ENCODE measurements at regions not wholly inside any gene's neighbourhood (a gene's known extent, or its start where the extent isn't known, plus 50 kb on each side); places are given as distances from the start of the nearest gene placed in this dataset.

- Mint-ChIP-seq H3K4me1 (no peaks in the 10 kb centered on the region), H3K27me3 (ENCODE audit: insufficient read depth) (no peaks in the 10 kb centered on the region), H3K9me3 (no peaks in the 10 kb centered on the region), H3K36me3 (ENCODE audit: low read depth) (no peaks in the 10 kb centered on the region), H3K4me3 (no peak overlapping the region), H3K27ac (no peak overlapping the region)
- Histone ChIP-seq H3K27ac (ENCODE audit: low read depth, low read length) (no peak overlapping the region), H3K27me3 (ENCODE audit: control insufficient read depth, insufficient read depth, low read length, poor library complexity, severe bottlenecking) (no peaks in the 10 kb centered on the region), H3K36me3 (ENCODE audit: control insufficient read depth, insufficient read depth, low read length) (no peaks in the 10 kb centered on the region), H3K9ac (ENCODE audit: extremely low read depth, low read length, poor library complexity, severe bottlenecking) (no peak overlapping the region), H3K4me1 (ENCODE audit: control insufficient read depth, insufficient read depth, low read length) (no peaks in the 10 kb centered on the region), H3K9me3 (ENCODE audit: control insufficient read depth, low read length) (no peaks in the 10 kb centered on the region), H3K4me3 (ENCODE audit: low read length) (no peak overlapping the region)
- 91 to 94% methylated on average over 4 to 5 of the region's 5 CpGs for WGBS, 2 experiments (ENCODE audit: insufficient coverage in 1 of 2, insufficient read length in 1 of 2)
- DNase-seq = no peak
- TF ChIP-seq CTCF (conservative IDR thresholded peaks at IDR 0.05) = no peak
These were observed 555.9 kb downstream of the VRK1 start for GRCh38 chr14:97353102-97353501.

GRCh38 chr14:97354119-97354722, 557.0 kb downstream of the VRK1 start:
- no peak overlapping the region for H3K4me3 Mint-ChIP-seq
- Histone ChIP-seq H3K9me3 (ENCODE audit: control insufficient read depth, low read length) (no peaks in the 10 kb centered on the region), H3K27me3 (ENCODE audit: control insufficient read depth, insufficient read depth, low read length, poor library complexity, severe bottlenecking) (no peaks in the 10 kb centered on the region), H3K4me3 (ENCODE audit: low read length) (no peak overlapping the region), H3K9ac (ENCODE audit: extremely low read depth, low read length, poor library complexity, severe bottlenecking) (no peak overlapping the region), H3K4me1 (ENCODE audit: control insufficient read depth, insufficient read depth, low read length) (no peaks in the 10 kb centered on the region), H3K27ac (ENCODE audit: low read depth, low read length) (no peak overlapping the region), H3K36me3 (ENCODE audit: control insufficient read depth, insufficient read depth, low read length) (no peaks in the 10 kb centered on the region)
- no peak overlapping the region for H3K27ac Mint-ChIP-seq
- H3K4me1 Mint-ChIP-seq = no peaks in the 10 kb centered on the region
- TF ChIP-seq CTCF (conservative IDR thresholded peaks at IDR 0.05) = no peak
- H3K36me3 Mint-ChIP-seq (ENCODE audit: low read depth) = no peaks in the 10 kb centered on the region
- no peaks in the 10 kb centered on the region for H3K9me3 Mint-ChIP-seq
- WGBS, 2 experiments (ENCODE audit: insufficient coverage in 1 of 2, insufficient read length in 1 of 2) = 55 to 60% methylated on average over 3 of the region's 3 CpGs
- no peaks in the 10 kb centered on the region for H3K27me3 Mint-ChIP-seq (ENCODE audit: insufficient read depth)
- no peak for DNase-seq

GRCh38 chr14:97359341-97359740, 562.2 kb downstream of the VRK1 start:
- Histone ChIP-seq H3K4me1 (ENCODE audit: control insufficient read depth, insufficient read depth, low read length) (no peaks in the 10 kb centered on the region), H3K9ac (ENCODE audit: extremely low read depth, low read length, poor library complexity, severe bottlenecking) (no peak overlapping the region), H3K9me3 (ENCODE audit: control insufficient read depth, low read length) (no peaks in the 10 kb centered on the region), H3K27me3 (ENCODE audit: control insufficient read depth, insufficient read depth, low read length, poor library complexity, severe bottlenecking) (no peaks in the 10 kb centered on the region), H3K36me3 (ENCODE audit: control insufficient read depth, insufficient read depth, low read length) (no peaks in the 10 kb centered on the region), H3K4me3 (ENCODE audit: low read length) (no peak overlapping the region), H3K27ac (ENCODE audit: low read depth, low read length) (no peak overlapping the region)
- 91 to 96% methylated on average over 6 of the region's 6 CpGs for WGBS, 2 experiments (ENCODE audit: insufficient coverage in 1 of 2, insufficient read length in 1 of 2)
- Mint-ChIP-seq H3K4me3 (no peak overlapping the region), H3K27ac (no peak overlapping the region), H3K4me1 (peaks cover 11% of the 10 kb centered on the region), H3K9me3 (no peaks in the 10 kb centered on the region), H3K36me3 (ENCODE audit: low read depth) (no peaks in the 10 kb centered on the region), H3K27me3 (ENCODE audit: insufficient read depth) (no peaks in the 10 kb centered on the region)
- DNase-seq = no peak
- TF ChIP-seq CTCF (conservative IDR thresholded peaks at IDR 0.05) = no peak

All from endodermal cell (in vitro differentiated cells).